ENCODE measurements at regions not wholly inside any gene's neighbourhood (a gene's known extent, or its start where the extent isn't known, plus 50 kb on each side); places are given as distances from the start of the nearest gene placed in this dataset.

DNA sequence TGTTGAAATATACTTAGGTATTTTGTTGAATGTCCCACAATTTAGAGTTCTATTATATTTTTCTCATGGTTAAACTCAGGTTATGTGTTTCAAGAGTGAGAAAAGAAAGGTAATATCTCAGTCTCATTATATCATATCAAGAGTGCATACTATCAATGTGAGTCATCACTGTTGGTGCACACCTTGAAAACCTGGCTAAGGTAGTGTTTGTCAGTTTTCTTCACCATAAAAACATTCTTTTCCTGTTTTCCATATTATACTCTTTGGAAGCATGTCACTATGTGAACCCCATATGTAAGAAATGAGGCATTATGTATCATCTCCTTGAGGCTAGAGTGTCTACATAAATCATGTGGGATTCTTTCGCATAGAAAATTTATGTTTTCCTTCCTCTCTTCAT, 307.6 kb upstream of the CTSO start:
- TF ChIP-seq POLR2A (IDR thresholded peaks at IDR 0.05): no peak
- no peak for TF ChIP-seq CTCF (IDR thresholded peaks at IDR 0.05)
- TF ChIP-seq POLR2AphosphoS5 (IDR thresholded peaks at IDR 0.05): no peak

Data from prostate gland (tissue), 2 donors.